GM23338 (cell line): ENCODE measurements at regions not wholly inside any gene's neighbourhood (a gene's known extent, or its start where the extent isn't known, plus 50 kb on each side); places are given as distances from the start of the nearest gene placed in this dataset.

Experiments used
- ATAC-seq: fragments of 200-7000 bp; cut with Tn5 transposase; 3 replicates; pipeline ENCODE4 v1.9.1; 2020
- DNase-seq: peaks from one replicate; pipeline ENCODE4 v3.0.0-alpha.2; 2015; ENCODE audit warnings: low spot score
- H2AFZ ChIP-seq: fragments of 200-600 bp; sonication (generic); 2 replicates; pipeline ENCODE4 v1.8.0; 2016; ENCODE audit warnings: antibody characterized with exemption, mild to moderate bottlenecking, moderate library complexity
- H3F3A ChIP-seq: fragments of 200-600 bp; sonication (generic); replicated peaks from 2 replicates; pipeline ENCODE4 v1.8.0; 2017; ENCODE audit warnings: antibody characterized with exemption, mixed run types, low read depth
- H3K27ac ChIP-seq: fragments of 200-600 bp; sonication (generic); 2 replicates; pipeline ENCODE4 v1.6.1; 2016; ENCODE audit warnings: low read depth
- H3K27me3 ChIP-seq: fragments of 200-600 bp; sonication (generic); 2 replicates; pipeline ENCODE4 v1.8.0; 2016; ENCODE audit warnings: mild to moderate bottlenecking, mixed run types, moderate library complexity; ENCODE audit not compliant: insufficient read depth
- H3K36me3 ChIP-seq: fragments of 200-600 bp; sonication (generic); 2 replicates; pipeline ENCODE4 v1.8.0; 2016; ENCODE audit warnings: mild to moderate bottlenecking; ENCODE audit not compliant: insufficient read depth
- H3K4me1 ChIP-seq: fragments of 200-600 bp; sonication (generic); 2 replicates; pipeline ENCODE4 v1.8.0; 2016; ENCODE audit warnings: mild to moderate bottlenecking, moderate library complexity; ENCODE audit not compliant: insufficient read depth
- H3K4me2 ChIP-seq: fragments of 200-600 bp; sonication (generic); 2 replicates; pipeline ENCODE4 v1.7.1; 2017; ENCODE audit warnings: mixed run types
- H3K4me3 ChIP-seq: fragments of 200-600 bp; sonication (generic); 2 replicates; pipeline ENCODE4 v1.6.1; 2016; ENCODE audit warnings: mixed run types
- H3K79me2 ChIP-seq: fragments of 200-600 bp; sonication (generic); replicated peaks from 2 replicates; pipeline ENCODE4 v1.8.0; 2017; ENCODE audit warnings: mild to moderate bottlenecking; ENCODE audit not compliant: insufficient read depth
- H3K9me2 ChIP-seq: fragments of 200-600 bp; sonication (generic); 2 replicates; pipeline ENCODE4 v1.8.0; 2017; ENCODE audit not compliant: insufficient read depth
- H4K20me1 ChIP-seq: fragments of 200-600 bp; sonication (generic); replicated peaks from 2 replicates; pipeline ENCODE4 v1.8.0; 2017; ENCODE audit warnings: mild to moderate bottlenecking; ENCODE audit not compliant: insufficient read depth
- H3K27ac Mint-ChIP-seq: 2 replicates; pipeline ENCODE4 v1.8.0; 2020; ENCODE audit warnings: inconsistent platforms, mild to moderate bottlenecking, moderate library complexity, mixed read lengths
- H3K27me3 Mint-ChIP-seq: 3 replicates; pipeline ENCODE4 v1.8.0; 2022; ENCODE audit warnings: low read depth, mild to moderate bottlenecking, moderate library complexity, mixed read lengths, inconsistent platforms; ENCODE audit not compliant: insufficient read depth, poor library complexity
- H3K36me3 Mint-ChIP-seq: 3 replicates; pipeline ENCODE4 v1.8.0; 2021; ENCODE audit warnings: low read depth, mild to moderate bottlenecking, inconsistent platforms, moderate library complexity, mixed read lengths
- H3K4me1 Mint-ChIP-seq: 3 replicates; pipeline ENCODE4 v1.8.0; 2020; ENCODE audit warnings: mild to moderate bottlenecking, inconsistent platforms, mixed read lengths
- H3K4me3 Mint-ChIP-seq: 3 replicates; pipeline ENCODE4 v1.8.0; 2021; ENCODE audit warnings: moderate library complexity, mild to moderate bottlenecking, inconsistent platforms, mixed read lengths
- H3K9me3 Mint-ChIP-seq: 3 replicates; pipeline ENCODE4 v1.8.0; 2020; ENCODE audit warnings: moderate library complexity, mild to moderate bottlenecking, inconsistent platforms, mixed read lengths
- CREB1 ChIP-seq: fragments of 250-450 bp; sonication (Bioruptor Pico); IDR thresholded peaks from 2 replicates; pipeline ENCODE4 v1.5.0; 2020; ENCODE audit warnings: low read depth, mild to moderate bottlenecking, moderate library complexity
- EZH2 ChIP-seq: fragments of 200-600 bp; sonication (generic); IDR thresholded peaks from one replicate; pipeline ENCODE4 v1.8.0; 2017; ENCODE audit warnings: antibody characterized with exemption, mild to moderate bottlenecking, low read depth; ENCODE audit not compliant: unreplicated experiment
- EZH2phosphoT487 ChIP-seq: fragments of 200-600 bp; sonication (generic); IDR thresholded peaks from one replicate; pipeline ENCODE4 v1.8.1; 2018; ENCODE audit warnings: antibody characterized with exemption; ENCODE audit not compliant: unreplicated experiment
- JUNB ChIP-seq: IDR thresholded peaks from one replicate; pipeline ENCODE4 v1.6.1; 2016; ENCODE audit warnings: antibody characterized with exemption; ENCODE audit not compliant: unreplicated experiment
- POLR2AphosphoS5 ChIP-seq: IDR thresholded peaks from 2 replicates; pipeline ENCODE4 v1.6.1; 2016; ENCODE audit warnings: antibody characterized with exemption, low read depth
- STAT1 ChIP-seq: IDR thresholded peaks from one replicate; pipeline ENCODE4 v1.6.1; 2016; ENCODE audit warnings: antibody characterized with exemption; ENCODE audit not compliant: unreplicated experiment
- ZNF114 ChIP-seq: fragments of 250-450 bp; sonication (Bioruptor Pico); IDR thresholded peaks from 2 replicates; pipeline ENCODE4 v1.5.0; 2020; ENCODE audit warnings: mild to moderate bottlenecking, moderate library complexity
- ZNF331 ChIP-seq: fragments of 250-450 bp; sonication (Bioruptor Pico); IDR thresholded peaks from 2 replicates; pipeline ENCODE4 v1.5.0; 2020; ENCODE audit warnings: low read depth, mild to moderate bottlenecking, moderate library complexity
- TF ChIP-seq, protein P1 (sequence below): IDR thresholded peaks from 2 replicates; pipeline ENCODE4 v1.6.1; 2016; ENCODE audit warnings: antibody characterized with exemption
- TF ChIP-seq, protein P2 (sequence below), 2 experiments: fragments of 200-600 bp in 1 of 2; sonication (generic) in 1 of 2; conservative IDR thresholded peaks; 2 replicates each; pipeline versions ENCODE4 v1.5.1 to v1.6.1; 2016 to 2017; ENCODE audit warnings: antibody characterized with exemption in 2 of 2, low read depth in 2 of 2, mild to moderate bottlenecking in 2 of 2, moderate library complexity in 1 of 2
- TF ChIP-seq, protein P3 (sequence below): IDR thresholded peaks from one replicate; pipeline ENCODE4 v1.6.1; 2018; ENCODE audit warnings: antibody characterized with exemption; ENCODE audit not compliant: unreplicated experiment

DNA sequence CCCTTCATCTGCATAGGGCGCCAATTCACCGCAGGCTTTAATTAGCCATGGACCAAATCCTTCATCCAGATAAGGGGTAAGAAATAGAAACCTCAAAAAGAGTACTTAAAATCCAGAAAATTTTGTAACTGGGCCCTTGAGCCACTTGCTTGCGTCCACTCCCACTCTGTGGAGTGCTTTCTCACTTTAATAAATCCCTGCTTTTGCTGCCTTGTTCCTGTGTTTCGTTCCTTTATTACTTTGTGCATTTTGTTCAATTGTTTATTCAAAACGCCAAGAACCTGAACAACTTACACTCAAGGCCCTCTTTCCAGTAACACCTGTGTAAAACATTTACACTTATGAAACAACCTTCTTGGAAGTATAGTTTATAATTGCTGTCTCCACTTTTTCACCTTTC, 66.5 kb downstream of the HMHB1 start:
- Histone ChIP-seq H4K20me1 (no peaks in the 10 kb centered on the region), H3F3A (no peaks in the 10 kb centered on the region), H3K9me2 (peaks cover 15% of the 10 kb centered on the region), H2AFZ (peak overlapping the region; percentile 56; the same call in 1 of the 2 replicates), H3K27ac (no peak overlapping the region), H3K4me3 (no peak overlapping the region), H3K36me3 (no peaks in the 10 kb centered on the region), H3K79me2 (no peaks in the 10 kb centered on the region), H3K4me1 (peaks cover 11% of the 10 kb centered on the region; the same call in 1 of the 2 replicates), H3K27me3 (no peaks in the 10 kb centered on the region), H3K4me2 (no peak overlapping the region)
- Mint-ChIP-seq H3K4me1 (peaks cover 6% of the 10 kb centered on the region; the same call in 2 of the 3 replicates), H3K36me3 (no peaks in the 10 kb centered on the region), H3K9me3 (no peaks in the 10 kb centered on the region), H3K27ac (no peak overlapping the region), H3K4me3 (no peak overlapping the region), H3K27me3 (peaks cover 2% of the 10 kb centered on the region)
- ATAC-seq, result no peak
- no peak for TF ChIP-seq JUNB
- TF ChIP-seq ZNF331, result no peak
- TF ChIP-seq, protein P1, sequence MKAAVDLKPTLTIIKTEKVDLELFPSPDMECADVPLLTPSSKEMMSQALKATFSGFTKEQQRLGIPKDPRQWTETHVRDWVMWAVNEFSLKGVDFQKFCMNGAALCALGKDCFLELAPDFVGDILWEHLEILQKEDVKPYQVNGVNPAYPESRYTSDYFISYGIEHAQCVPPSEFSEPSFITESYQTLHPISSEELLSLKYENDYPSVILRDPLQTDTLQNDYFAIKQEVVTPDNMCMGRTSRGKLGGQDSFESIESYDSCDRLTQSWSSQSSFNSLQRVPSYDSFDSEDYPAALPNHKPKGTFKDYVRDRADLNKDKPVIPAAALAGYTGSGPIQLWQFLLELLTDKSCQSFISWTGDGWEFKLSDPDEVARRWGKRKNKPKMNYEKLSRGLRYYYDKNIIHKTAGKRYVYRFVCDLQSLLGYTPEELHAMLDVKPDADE, result no peak
- TF ChIP-seq EZH2phosphoT487, result no peak
- TF ChIP-seq STAT1, result no peak
- TF ChIP-seq, protein P2, sequence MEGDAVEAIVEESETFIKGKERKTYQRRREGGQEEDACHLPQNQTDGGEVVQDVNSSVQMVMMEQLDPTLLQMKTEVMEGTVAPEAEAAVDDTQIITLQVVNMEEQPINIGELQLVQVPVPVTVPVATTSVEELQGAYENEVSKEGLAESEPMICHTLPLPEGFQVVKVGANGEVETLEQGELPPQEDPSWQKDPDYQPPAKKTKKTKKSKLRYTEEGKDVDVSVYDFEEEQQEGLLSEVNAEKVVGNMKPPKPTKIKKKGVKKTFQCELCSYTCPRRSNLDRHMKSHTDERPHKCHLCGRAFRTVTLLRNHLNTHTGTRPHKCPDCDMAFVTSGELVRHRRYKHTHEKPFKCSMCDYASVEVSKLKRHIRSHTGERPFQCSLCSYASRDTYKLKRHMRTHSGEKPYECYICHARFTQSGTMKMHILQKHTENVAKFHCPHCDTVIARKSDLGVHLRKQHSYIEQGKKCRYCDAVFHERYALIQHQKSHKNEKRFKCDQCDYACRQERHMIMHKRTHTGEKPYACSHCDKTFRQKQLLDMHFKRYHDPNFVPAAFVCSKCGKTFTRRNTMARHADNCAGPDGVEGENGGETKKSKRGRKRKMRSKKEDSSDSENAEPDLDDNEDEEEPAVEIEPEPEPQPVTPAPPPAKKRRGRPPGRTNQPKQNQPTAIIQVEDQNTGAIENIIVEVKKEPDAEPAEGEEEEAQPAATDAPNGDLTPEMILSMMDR (conservative IDR thresholded peaks at IDR 0.05; ENCODE audit: low read depth in 2 of 2), result no peak
- TF ChIP-seq EZH2, result no peak
- no peak for TF ChIP-seq CREB1 (CRISPR knock-in tag)
- no peak for DNase-seq

DNA sequence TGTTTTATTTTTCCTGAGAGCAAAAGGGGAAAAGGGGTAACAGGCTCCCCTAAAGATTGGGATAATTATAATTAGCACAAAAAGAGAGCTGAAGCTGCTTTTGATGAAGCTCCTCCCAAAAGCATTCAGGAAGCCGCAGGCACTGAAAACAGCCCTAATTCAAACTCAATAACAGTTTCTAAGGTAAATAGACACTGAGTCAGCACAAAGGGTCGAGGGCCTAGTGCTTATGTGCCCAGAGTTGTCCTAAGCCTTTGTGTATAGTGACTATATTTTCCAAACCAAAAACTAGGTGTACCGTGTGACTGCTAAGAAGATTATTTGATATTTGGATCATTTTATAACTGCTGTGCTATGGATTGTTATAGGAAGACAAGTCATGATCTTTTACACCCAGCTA, 67.7 kb downstream of the HMHB1 start:
- H3K27ac ChIP-seq, result no peak overlapping the region
- Mint-ChIP-seq H3K4me1 (no peaks in the 10 kb centered on the region; the same call in 2 of the 3 replicates), H3K27ac (no peak overlapping the region), H3K36me3 (no peaks in the 10 kb centered on the region), H3K4me3 (no peak overlapping the region), H3K27me3 (peaks cover 2% of the 10 kb centered on the region), H3K9me3 (no peaks in the 10 kb centered on the region)
- no peaks in the 10 kb centered on the region for H3K27me3 ChIP-seq
- ATAC-seq (no peak), DNase-seq (no peak)
- H2AFZ ChIP-seq, result no peak overlapping the region
- H3K4me3 ChIP-seq, result no peak overlapping the region
- H4K20me1 ChIP-seq, result no peaks in the 10 kb centered on the region
- no peaks in the 10 kb centered on the region for H3K79me2 ChIP-seq
- peaks cover 8% of the 10 kb centered on the region; the same call in 1 of the 2 replicates for H3K4me1 ChIP-seq
- no peaks in the 10 kb centered on the region for H3F3A ChIP-seq
- H3K36me3 ChIP-seq, result no peaks in the 10 kb centered on the region
- H3K9me2 ChIP-seq, result peaks cover 17% of the 10 kb centered on the region
- no peak overlapping the region for H3K4me2 ChIP-seq
- TF ChIP-seq POLR2AphosphoS5 (no peak), STAT1 (no peak), ZNF114 (CRISPR knock-in tag) (no peak), CREB1 (CRISPR knock-in tag) (no peak), JUNB (no peak), EZH2 (no peak)
- TF ChIP-seq, protein P3, sequence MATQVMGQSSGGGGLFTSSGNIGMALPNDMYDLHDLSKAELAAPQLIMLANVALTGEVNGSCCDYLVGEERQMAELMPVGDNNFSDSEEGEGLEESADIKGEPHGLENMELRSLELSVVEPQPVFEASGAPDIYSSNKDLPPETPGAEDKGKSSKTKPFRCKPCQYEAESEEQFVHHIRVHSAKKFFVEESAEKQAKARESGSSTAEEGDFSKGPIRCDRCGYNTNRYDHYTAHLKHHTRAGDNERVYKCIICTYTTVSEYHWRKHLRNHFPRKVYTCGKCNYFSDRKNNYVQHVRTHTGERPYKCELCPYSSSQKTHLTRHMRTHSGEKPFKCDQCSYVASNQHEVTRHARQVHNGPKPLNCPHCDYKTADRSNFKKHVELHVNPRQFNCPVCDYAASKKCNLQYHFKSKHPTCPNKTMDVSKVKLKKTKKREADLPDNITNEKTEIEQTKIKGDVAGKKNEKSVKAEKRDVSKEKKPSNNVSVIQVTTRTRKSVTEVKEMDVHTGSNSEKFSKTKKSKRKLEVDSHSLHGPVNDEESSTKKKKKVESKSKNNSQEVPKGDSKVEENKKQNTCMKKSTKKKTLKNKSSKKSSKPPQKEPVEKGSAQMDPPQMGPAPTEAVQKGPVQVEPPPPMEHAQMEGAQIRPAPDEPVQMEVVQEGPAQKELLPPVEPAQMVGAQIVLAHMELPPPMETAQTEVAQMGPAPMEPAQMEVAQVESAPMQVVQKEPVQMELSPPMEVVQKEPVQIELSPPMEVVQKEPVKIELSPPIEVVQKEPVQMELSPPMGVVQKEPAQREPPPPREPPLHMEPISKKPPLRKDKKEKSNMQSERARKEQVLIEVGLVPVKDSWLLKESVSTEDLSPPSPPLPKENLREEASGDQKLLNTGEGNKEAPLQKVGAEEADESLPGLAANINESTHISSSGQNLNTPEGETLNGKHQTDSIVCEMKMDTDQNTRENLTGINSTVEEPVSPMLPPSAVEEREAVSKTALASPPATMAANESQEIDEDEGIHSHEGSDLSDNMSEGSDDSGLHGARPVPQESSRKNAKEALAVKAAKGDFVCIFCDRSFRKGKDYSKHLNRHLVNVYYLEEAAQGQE, result no peak
- TF ChIP-seq, protein P2 (conservative IDR thresholded peaks at IDR 0.05; ENCODE audit: low read depth in 2 of 2), result no peak
